GM12864 (cell line): ENCODE measurements at regions not wholly inside any gene's neighbourhood (a gene's known extent, or its start where the extent isn't known, plus 50 kb on each side); places are given as distances from the start of the nearest gene placed in this dataset.

ENCODE experiments used
- DNase-seq: peaks from one replicate; pipeline ENCODE4 v3.0.0-alpha.2; 2011; ENCODE audit warnings: low read depth
- H3K4me3 ChIP-seq: 2 replicates; pipeline ENCODE4 v1.5.1; 2011; ENCODE audit warnings: mild to moderate bottlenecking, low read depth, low read length, control low read depth
- CTCF ChIP-seq: IDR thresholded peaks from 2 replicates; pipeline ENCODE4 v1.5.1; 2011; ENCODE audit warnings: low read depth, mild to moderate bottlenecking, moderate library complexity, low read length, control low read depth, inconsistent platforms; ENCODE audit errors: missing control alignments

- TF ChIP-seq CTCF = no peak
- no peak overlapping the region for H3K4me3 ChIP-seq
- DNase-seq = no peak
These were observed 153.1 kb upstream of the RPH3A start for GRCh38 chr12:112638420-112638819.

- DNase-seq = no peak
- no peak for TF ChIP-seq CTCF
- no peak overlapping the region for H3K4me3 ChIP-seq
These were observed 146.0 kb upstream of the RPH3A start for GRCh38 chr12:112645586-112645985.

- no peak for TF ChIP-seq CTCF
- DNase-seq = no peak
- H3K4me3 ChIP-seq = no peak overlapping the region
These were observed 135.4 kb upstream of the RPH3A start for GRCh38 chr12:112656141-112656540.

GRCh38 chr12:112664569-112664968, 127.0 kb upstream of the RPH3A start:
- no peak overlapping the region for H3K4me3 ChIP-seq
- TF ChIP-seq CTCF = no peak
- no peak for DNase-seq

GRCh38 chr12:112665958-112666357, 125.6 kb upstream of the RPH3A start:
- no peak for TF ChIP-seq CTCF
- H3K4me3 ChIP-seq = no peak overlapping the region
- no peak for DNase-seq

- TF ChIP-seq CTCF = no peak
- no peak for DNase-seq
- H3K4me3 ChIP-seq = no peak overlapping the region
These were observed 120.0 kb upstream of the RPH3A start for GRCh38 chr12:112671564-112671963.

GRCh38 chr12:112674539-112674938, 117.0 kb upstream of the RPH3A start:
- DNase-seq = no peak
- TF ChIP-seq CTCF = no peak
- H3K4me3 ChIP-seq = no peak overlapping the region
